SK-N-SH treated with all-trans-retinoic acid at 6 μM for 48 hours (cell line): ENCODE measurements at regions not wholly inside any gene's neighbourhood (a gene's known extent, or its start where the extent isn't known, plus 50 kb on each side); places are given as distances from the start of the nearest gene placed in this dataset.
"Not testable (repeated sequence)": the region's sequence is repeated elsewhere in the genome, so short reads cannot be mapped to it uniquely, and the experiment has no call there.

Experiments used
- ATAC-seq: fragments of 200-7000 bp; cut with Tn5 transposase; 3 replicates; pipeline ENCODE4 v1.9.1; 2020; ENCODE audit warnings: mild to moderate bottlenecking, moderate library complexity
- ARNTL ChIP-seq: fragments of 450-650 bp; formaldehyde crosslinking; IDR thresholded peaks from 2 replicates; pipeline ENCODE4 v1.5.0; 2020; ENCODE audit warnings: low read depth, mild to moderate bottlenecking, moderate library complexity, borderline replicate concordance
- BACH2 ChIP-seq: fragments of 250-450 bp; sonication (Bioruptor Pico); IDR thresholded peaks from 2 replicates; pipeline ENCODE4 v1.9.0; 2021; ENCODE audit warnings: mild to moderate bottlenecking, borderline replicate concordance
- CSDC2 ChIP-seq: fragments of 250-450 bp; sonication (Bioruptor Pico); IDR thresholded peaks from 2 replicates; pipeline ENCODE4 v1.5.0; 2020; ENCODE audit warnings: mild to moderate bottlenecking, moderate library complexity
- ESRRG ChIP-seq: fragments of 250-450 bp; sonication (Bioruptor Pico); IDR thresholded peaks from 2 replicates; pipeline ENCODE4 v1.6.1; 2021; ENCODE audit warnings: mild to moderate bottlenecking
- GLIS3 ChIP-seq: fragments of 250-450 bp; sonication (Bioruptor Pico); IDR thresholded peaks from 2 replicates; pipeline ENCODE4 v1.5.0; 2020; ENCODE audit warnings: mild to moderate bottlenecking, moderate library complexity
- ISL1 ChIP-seq: fragments of 250-450 bp; sonication (Bioruptor Pico); IDR thresholded peaks from 2 replicates; pipeline ENCODE4 v2.1.2; 2022; ENCODE audit warnings: mild to moderate bottlenecking, moderate library complexity
- PPARA ChIP-seq: fragments of 250-450 bp; sonication (Bioruptor Pico); IDR thresholded peaks from 2 replicates; pipeline ENCODE4 v1.5.0; 2020; ENCODE audit warnings: mild to moderate bottlenecking, borderline replicate concordance
- RARB ChIP-seq: fragments of 250-450 bp; sonication (Bioruptor Pico); IDR thresholded peaks from 2 replicates; pipeline ENCODE4 v1.8.0; 2021; ENCODE audit warnings: mild to moderate bottlenecking, moderate library complexity
- SNAI2 ChIP-seq: fragments of 250-450 bp; sonication (Bioruptor Pico); IDR thresholded peaks from 2 replicates; pipeline ENCODE4 v1.5.0; 2020; ENCODE audit warnings: mild to moderate bottlenecking, moderate library complexity
- TCF4 ChIP-seq: fragments of 250-450 bp; sonication (Bioruptor Pico); IDR thresholded peaks from 2 replicates; pipeline ENCODE4 v1.8.0; 2021; ENCODE audit warnings: mild to moderate bottlenecking, moderate library complexity, borderline replicate concordance
- TOX ChIP-seq: fragments of 250-450 bp; sonication (Bioruptor Pico); IDR thresholded peaks from 2 replicates; pipeline ENCODE4 v1.8.0; 2021; ENCODE audit warnings: mild to moderate bottlenecking, moderate library complexity, borderline replicate concordance
- ZC3H10 ChIP-seq: fragments of 250-450 bp; sonication (Bioruptor Pico); IDR thresholded peaks from 2 replicates; pipeline ENCODE4 v1.5.1; 2021; ENCODE audit warnings: mild to moderate bottlenecking, moderate library complexity
- ZFP3 ChIP-seq: fragments of 250-450 bp; sonication (Bioruptor Pico); IDR thresholded peaks from 2 replicates; pipeline ENCODE4 v1.5.0; 2020; ENCODE audit warnings: mild to moderate bottlenecking, moderate library complexity
- ZFP30 ChIP-seq: fragments of 450-650 bp; formaldehyde crosslinking; IDR thresholded peaks from 2 replicates; pipeline ENCODE4 v1.5.0; 2022; ENCODE audit warnings: mild to moderate bottlenecking, moderate library complexity
- ZNF565 ChIP-seq: fragments of 450-650 bp; formaldehyde crosslinking; conservative IDR thresholded peaks from 2 replicates; pipeline ENCODE4 v1.5.0; 2020; ENCODE audit warnings: low read depth, mild to moderate bottlenecking, moderate library complexity
- ZNF70 ChIP-seq: fragments of 450-650 bp; formaldehyde crosslinking; IDR thresholded peaks from 2 replicates; pipeline ENCODE4 v1.5.0; 2020; ENCODE audit warnings: mild to moderate bottlenecking, moderate library complexity
- ZNF8 ChIP-seq: fragments of 450-650 bp; formaldehyde crosslinking; IDR thresholded peaks from 2 replicates; pipeline ENCODE4 v1.5.0; 2020; ENCODE audit warnings: mild to moderate bottlenecking, moderate library complexity
- TF ChIP-seq, protein P1 (sequence below): fragments of 250-450 bp; sonication (Bioruptor Pico); IDR thresholded peaks from 2 replicates; pipeline ENCODE4 v1.5.0; 2020; ENCODE audit warnings: mild to moderate bottlenecking, moderate library complexity
- TF ChIP-seq, protein P2 (sequence below): fragments of 250-450 bp; sonication (Bioruptor Pico); IDR thresholded peaks from 2 replicates; pipeline ENCODE4 v1.5.1; 2020; ENCODE audit warnings: low read depth, mild to moderate bottlenecking, moderate library complexity
- TF ChIP-seq, protein P3 (sequence below): fragments of 250-450 bp; sonication (Bioruptor Pico); IDR thresholded peaks from 2 replicates; pipeline ENCODE4 v1.8.0; 2020; ENCODE audit warnings: mild to moderate bottlenecking, moderate library complexity, borderline replicate concordance
- TF ChIP-seq, protein P4 (sequence below): fragments of 250-450 bp; sonication (Bioruptor Pico); IDR thresholded peaks from 2 replicates; pipeline ENCODE4 v1.8.0; 2021; ENCODE audit warnings: low read depth, mild to moderate bottlenecking, moderate library complexity, borderline replicate concordance

DNA sequence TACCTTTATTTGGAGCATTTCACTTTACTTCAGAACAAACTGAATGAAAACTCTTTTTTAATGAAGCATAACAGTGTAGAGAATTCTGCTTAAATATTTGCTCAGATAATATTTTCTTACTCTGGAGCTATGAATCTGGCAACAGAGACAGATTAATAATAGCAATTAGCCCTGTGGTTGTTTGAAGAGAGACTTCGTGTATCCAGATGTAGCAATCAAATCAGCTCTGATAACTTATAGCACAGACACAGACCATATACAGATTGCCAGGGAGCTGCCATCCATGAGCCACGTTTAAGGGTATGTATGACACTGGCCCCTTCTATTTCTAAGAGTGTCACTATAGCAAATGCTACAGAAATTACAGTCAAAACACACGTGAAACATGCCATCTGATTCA, 146.6 kb downstream of the EXOC5 start:
- ATAC-seq: no peak
- TF ChIP-seq ZNF70 (no peak), TCF4 (CRISPR knock-in tag) (peak; percentile 69)

DNA sequence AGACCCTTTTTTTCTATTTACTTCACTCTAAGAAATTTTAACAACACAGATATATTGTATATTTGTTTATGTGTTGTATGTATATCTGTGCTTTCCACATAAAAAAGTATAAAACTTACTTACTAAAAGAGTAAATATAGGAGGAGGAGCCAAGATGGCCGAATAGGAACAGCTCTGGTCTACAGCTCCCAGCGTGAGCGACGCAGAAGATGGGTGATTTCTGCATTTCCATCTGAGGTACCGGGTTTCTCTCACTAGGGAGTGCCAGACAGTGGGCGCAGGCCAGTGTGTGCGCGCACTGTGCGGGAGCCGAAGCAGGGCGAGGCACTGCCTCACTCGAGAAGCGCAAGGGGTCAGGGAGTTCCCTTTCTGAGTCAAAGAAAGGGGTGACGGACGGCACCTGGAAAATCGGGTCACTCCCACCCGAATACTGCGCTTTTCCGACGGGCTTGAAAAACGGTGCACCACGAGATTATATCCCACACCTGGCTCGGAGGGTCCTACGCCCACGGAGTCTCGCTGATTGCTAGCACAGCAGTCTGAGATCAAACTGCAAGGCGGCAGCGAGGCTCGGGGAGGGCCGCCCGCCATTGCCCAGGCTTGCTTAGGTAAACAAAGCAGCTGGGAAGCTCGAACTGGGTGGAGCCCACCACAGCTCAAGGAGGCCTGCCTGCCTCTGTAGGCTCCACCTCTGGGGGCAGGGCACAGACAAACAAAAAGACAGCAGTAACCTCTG, 156.5 kb downstream of the EXOC5 start:
- not testable (repeated sequence) for ATAC-seq

DNA sequence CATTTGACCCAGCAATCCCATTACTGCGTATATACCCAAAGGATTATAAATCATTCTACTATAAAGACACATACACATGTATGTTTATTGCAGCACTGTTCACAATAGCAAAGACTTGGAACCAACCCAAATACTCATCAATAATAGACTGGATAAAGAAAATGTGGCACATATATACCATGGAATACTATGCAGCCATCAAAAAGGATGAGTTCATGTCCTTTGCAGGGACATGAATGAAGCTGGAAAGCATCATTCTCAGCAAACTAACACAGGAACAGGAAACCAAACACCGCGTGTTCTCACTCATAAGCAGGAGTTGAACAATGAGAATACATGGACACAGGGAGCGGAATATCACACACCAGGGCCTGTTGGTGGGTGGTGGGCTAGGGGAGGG, 158.3 kb downstream of the EXOC5 start:
- ATAC-seq: not testable (repeated sequence)

DNA sequence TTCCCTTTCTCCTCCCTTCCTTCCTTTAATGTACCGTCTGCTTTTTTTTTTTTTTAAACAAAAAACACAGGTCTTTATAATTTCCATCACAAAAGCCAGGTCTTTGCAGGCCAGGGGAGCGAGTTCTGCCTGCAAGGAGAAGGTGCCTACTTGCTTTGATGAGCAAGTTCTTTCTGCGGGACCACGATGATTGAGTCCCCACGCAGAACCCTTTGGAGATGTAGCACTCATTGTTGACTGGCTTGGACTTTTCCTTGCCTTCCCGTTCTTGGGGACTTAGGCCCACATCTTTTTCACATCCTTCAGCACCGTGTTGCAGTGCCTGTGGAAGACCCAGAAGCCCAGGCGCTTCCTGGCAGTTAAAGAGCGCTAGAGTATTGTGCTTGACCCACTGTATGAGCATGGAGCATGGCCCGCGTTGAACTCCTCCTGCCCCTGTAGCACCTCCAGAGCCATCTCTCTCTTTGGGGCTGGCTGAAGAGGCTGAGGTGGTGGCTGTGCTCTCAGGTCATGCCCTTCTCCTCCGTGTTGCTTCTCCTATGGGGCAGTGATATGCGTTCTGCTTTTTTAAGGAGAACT, 177.6 kb downstream of the EXOC5 start:
- ATAC-seq: no peak
- TF ChIP-seq, protein P1, sequence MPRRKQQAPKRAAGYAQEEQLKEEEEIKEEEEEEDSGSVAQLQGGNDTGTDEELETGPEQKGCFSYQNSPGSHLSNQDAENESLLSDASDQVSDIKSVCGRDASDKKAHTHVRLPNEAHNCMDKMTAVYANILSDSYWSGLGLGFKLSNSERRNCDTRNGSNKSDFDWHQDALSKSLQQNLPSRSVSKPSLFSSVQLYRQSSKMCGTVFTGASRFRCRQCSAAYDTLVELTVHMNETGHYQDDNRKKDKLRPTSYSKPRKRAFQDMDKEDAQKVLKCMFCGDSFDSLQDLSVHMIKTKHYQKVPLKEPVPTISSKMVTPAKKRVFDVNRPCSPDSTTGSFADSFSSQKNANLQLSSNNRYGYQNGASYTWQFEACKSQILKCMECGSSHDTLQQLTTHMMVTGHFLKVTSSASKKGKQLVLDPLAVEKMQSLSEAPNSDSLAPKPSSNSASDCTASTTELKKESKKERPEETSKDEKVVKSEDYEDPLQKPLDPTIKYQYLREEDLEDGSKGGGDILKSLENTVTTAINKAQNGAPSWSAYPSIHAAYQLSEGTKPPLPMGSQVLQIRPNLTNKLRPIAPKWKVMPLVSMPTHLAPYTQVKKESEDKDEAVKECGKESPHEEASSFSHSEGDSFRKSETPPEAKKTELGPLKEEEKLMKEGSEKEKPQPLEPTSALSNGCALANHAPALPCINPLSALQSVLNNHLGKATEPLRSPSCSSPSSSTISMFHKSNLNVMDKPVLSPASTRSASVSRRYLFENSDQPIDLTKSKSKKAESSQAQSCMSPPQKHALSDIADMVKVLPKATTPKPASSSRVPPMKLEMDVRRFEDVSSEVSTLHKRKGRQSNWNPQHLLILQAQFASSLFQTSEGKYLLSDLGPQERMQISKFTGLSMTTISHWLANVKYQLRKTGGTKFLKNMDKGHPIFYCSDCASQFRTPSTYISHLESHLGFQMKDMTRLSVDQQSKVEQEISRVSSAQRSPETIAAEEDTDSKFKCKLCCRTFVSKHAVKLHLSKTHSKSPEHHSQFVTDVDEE: no peak
- TF ChIP-seq TOX (no peak), ZFP30 (no peak), ARNTL (CRISPR knock-in tag) (no peak), TCF4 (CRISPR knock-in tag) (no peak), RARB (CRISPR knock-in tag) (no peak), ISL1 (CRISPR knock-in tag) (no peak), ZNF8 (no peak), ZFP3 (CRISPR knock-in tag) (no peak)
- TF ChIP-seq, protein P2, sequence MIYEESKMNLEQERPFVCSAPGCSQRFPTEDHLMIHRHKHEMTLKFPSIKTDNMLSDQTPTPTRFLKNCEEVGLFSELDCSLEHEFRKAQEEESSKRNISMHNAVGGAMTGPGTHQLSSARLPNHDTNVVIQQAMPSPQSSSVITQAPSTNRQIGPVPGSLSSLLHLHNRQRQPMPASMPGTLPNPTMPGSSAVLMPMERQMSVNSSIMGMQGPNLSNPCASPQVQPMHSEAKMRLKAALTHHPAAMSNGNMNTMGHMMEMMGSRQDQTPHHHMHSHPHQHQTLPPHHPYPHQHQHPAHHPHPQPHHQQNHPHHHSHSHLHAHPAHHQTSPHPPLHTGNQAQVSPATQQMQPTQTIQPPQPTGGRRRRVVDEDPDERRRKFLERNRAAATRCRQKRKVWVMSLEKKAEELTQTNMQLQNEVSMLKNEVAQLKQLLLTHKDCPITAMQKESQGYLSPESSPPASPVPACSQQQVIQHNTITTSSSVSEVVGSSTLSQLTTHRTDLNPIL: no peak

DNA sequence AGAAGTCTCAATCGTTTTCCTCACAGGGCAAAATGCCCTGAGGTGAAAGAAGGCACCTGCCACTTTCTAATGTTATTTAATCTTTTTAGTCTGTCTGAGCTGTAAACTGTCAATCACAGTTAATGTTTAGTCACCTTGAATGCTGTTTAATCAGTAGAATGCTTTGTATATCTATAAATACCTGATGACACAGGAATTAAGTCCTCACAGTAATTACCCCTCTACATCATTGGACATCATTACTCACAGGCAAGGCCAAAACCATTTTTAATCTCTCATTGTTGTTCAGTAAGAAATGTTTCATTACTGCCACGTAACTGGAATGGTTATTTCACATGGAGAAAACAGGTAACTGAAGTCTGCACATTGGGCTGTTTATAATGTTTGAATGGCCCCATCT, 178.8 kb downstream of the EXOC5 start:
- no peak for ATAC-seq
- TF ChIP-seq BACH2 (no peak), ZNF8 (no peak), ZNF70 (no peak), GLIS3 (CRISPR knock-in tag) (no peak), ZC3H10 (CRISPR knock-in tag) (no peak), PPARA (CRISPR knock-in tag) (no peak), ISL1 (CRISPR knock-in tag) (no peak), ZNF565 (CRISPR knock-in tag) (no peak), ESRRG (no peak), CSDC2 (CRISPR knock-in tag) (no peak), TCF4 (CRISPR knock-in tag) (no peak), SNAI2 (CRISPR knock-in tag) (no peak), ZFP30 (no peak), TOX (no peak)
- TF ChIP-seq, protein P2: no peak
- TF ChIP-seq, protein P3, sequence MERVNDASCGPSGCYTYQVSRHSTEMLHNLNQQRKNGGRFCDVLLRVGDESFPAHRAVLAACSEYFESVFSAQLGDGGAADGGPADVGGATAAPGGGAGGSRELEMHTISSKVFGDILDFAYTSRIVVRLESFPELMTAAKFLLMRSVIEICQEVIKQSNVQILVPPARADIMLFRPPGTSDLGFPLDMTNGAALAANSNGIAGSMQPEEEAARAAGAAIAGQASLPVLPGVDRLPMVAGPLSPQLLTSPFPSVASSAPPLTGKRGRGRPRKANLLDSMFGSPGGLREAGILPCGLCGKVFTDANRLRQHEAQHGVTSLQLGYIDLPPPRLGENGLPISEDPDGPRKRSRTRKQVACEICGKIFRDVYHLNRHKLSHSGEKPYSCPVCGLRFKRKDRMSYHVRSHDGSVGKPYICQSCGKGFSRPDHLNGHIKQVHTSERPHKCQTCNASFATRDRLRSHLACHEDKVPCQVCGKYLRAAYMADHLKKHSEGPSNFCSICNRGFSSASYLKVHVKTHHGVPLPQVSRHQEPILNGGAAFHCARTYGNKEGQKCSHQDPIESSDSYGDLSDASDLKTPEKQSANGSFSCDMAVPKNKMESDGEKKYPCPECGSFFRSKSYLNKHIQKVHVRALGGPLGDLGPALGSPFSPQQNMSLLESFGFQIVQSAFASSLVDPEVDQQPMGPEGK: no peak
- TF ChIP-seq, protein P4, sequence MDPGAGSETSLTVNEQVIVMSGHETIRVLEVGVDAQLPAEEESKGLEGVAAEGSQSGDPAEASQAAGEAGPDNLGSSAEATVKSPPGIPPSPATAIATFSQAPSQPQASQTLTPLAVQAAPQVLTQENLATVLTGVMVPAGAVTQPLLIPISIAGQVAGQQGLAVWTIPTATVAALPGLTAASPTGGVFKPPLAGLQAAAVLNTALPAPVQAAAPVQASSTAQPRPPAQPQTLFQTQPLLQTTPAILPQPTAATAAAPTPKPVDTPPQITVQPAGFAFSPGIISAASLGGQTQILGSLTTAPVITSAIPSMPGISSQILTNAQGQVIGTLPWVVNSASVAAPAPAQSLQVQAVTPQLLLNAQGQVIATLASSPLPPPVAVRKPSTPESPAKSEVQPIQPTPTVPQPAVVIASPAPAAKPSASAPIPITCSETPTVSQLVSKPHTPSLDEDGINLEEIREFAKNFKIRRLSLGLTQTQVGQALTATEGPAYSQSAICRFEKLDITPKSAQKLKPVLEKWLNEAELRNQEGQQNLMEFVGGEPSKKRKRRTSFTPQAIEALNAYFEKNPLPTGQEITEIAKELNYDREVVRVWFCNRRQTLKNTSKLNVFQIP (CRISPR knock-in tag): no peak
